Endodermal cell (in vitro differentiated cells): ENCODE measurements at regions not wholly inside any gene's neighbourhood (a gene's known extent, or its start where the extent isn't known, plus 50 kb on each side); places are given as distances from the start of the nearest gene placed in this dataset.

Experiments
- DNase-seq: peaks from one replicate; pipeline ENCODE4 v3.0.0-alpha.2; 2017
- H3K27ac ChIP-seq: 2 replicates; pipeline ENCODE4 v1.5.1; 2013; ENCODE audit warnings: mild to moderate bottlenecking, low read depth, low read length, moderate library complexity
- H3K27me3 ChIP-seq: 2 replicates; pipeline ENCODE4 v1.6.1; 2013; ENCODE audit warnings: mild to moderate bottlenecking, low read length, moderate library complexity; ENCODE audit not compliant: insufficient read depth, control insufficient read depth, poor library complexity, severe bottlenecking
- H3K36me3 ChIP-seq: 2 replicates; pipeline ENCODE4 v1.7.0; 2013; ENCODE audit warnings: mild to moderate bottlenecking, low read length, moderate library complexity; ENCODE audit not compliant: control insufficient read depth, insufficient read depth
- H3K4me1 ChIP-seq: one replicate; pipeline ENCODE4 v1.7.0; 2013; ENCODE audit warnings: low read length; ENCODE audit not compliant: control insufficient read depth, insufficient read depth
- H3K4me3 ChIP-seq: 2 replicates; pipeline ENCODE4 v1.5.1; 2013; ENCODE audit warnings: mild to moderate bottlenecking, low read length, moderate library complexity
- H3K9ac ChIP-seq: 2 replicates; pipeline ENCODE4 v1.6.1; 2013; ENCODE audit warnings: mild to moderate bottlenecking, low read length, moderate library complexity; ENCODE audit not compliant: poor library complexity, severe bottlenecking; ENCODE audit errors: extremely low read depth
- H3K9me3 ChIP-seq: 2 replicates; pipeline ENCODE4 v1.6.1; 2013; ENCODE audit warnings: mild to moderate bottlenecking, low read length, moderate library complexity; ENCODE audit not compliant: control insufficient read depth
- H3K27ac Mint-ChIP-seq: 2 replicates; pipeline ENCODE4 v1.8.0; 2020; ENCODE audit warnings: mixed read lengths
- H3K27me3 Mint-ChIP-seq: 2 replicates; pipeline ENCODE4 v1.8.0; 2021; ENCODE audit warnings: mild to moderate bottlenecking, mixed read lengths; ENCODE audit not compliant: insufficient read depth
- H3K36me3 Mint-ChIP-seq: 2 replicates; pipeline ENCODE4 v1.8.0; 2020; ENCODE audit warnings: low read depth, mixed read lengths
- H3K4me1 Mint-ChIP-seq: 2 replicates; pipeline ENCODE4 v1.8.0; 2020; ENCODE audit warnings: mixed read lengths
- H3K4me3 Mint-ChIP-seq: 2 replicates; pipeline ENCODE4 v1.8.0; 2020; ENCODE audit warnings: mild to moderate bottlenecking, moderate library complexity, mixed read lengths
- H3K9me3 Mint-ChIP-seq: 2 replicates; pipeline ENCODE4 v1.8.0; 2020; ENCODE audit warnings: mild to moderate bottlenecking, mixed read lengths
- CTCF ChIP-seq: fragments of 200-600 bp; sonication (generic); conservative IDR thresholded peaks from 2 replicates; pipeline ENCODE4 v1.5.0; 2021; ENCODE audit warnings: antibody characterized with exemption, mild to moderate bottlenecking
- WGBS, 2 experiments: methylation state at CpG; one replicate each; pipeline versions ENCODE4 v1.1.5 to v1.1.7; 2013; ENCODE audit warnings: missing lambda C conversion rate in 2 of 2, mixed read lengths in 1 of 2; ENCODE audit not compliant: insufficient coverage in 1 of 2, insufficient read length in 1 of 2; 5-methylcytosine and 5-hydroxymethylcytosine counted together

- Histone ChIP-seq H3K9ac (no peak overlapping the region), H3K27me3 (no peaks in the 10 kb centered on the region), H3K27ac (no peak overlapping the region), H3K4me3 (no peak overlapping the region), H3K36me3 (no peaks in the 10 kb centered on the region), H3K9me3 (no peaks in the 10 kb centered on the region), H3K4me1 (no peaks in the 10 kb centered on the region)
- H3K4me3 Mint-ChIP-seq = no peak overlapping the region
- 91 to 92% methylated on average over 4 of the region's 4 CpGs for WGBS, 2 experiments
- H3K4me1 Mint-ChIP-seq = peaks cover 18% of the 10 kb centered on the region
- DNase-seq = no peak
- H3K27ac Mint-ChIP-seq = no peak overlapping the region
- no peak for TF ChIP-seq CTCF
- no peaks in the 10 kb centered on the region for H3K36me3 Mint-ChIP-seq
- peaks cover 5% of the 10 kb centered on the region for H3K27me3 Mint-ChIP-seq
- H3K9me3 Mint-ChIP-seq = no peaks in the 10 kb centered on the region
Observed at GRCh38 chr9:87216036-87216435, 268.7 kb upstream of the GAS1 start.

DNA sequence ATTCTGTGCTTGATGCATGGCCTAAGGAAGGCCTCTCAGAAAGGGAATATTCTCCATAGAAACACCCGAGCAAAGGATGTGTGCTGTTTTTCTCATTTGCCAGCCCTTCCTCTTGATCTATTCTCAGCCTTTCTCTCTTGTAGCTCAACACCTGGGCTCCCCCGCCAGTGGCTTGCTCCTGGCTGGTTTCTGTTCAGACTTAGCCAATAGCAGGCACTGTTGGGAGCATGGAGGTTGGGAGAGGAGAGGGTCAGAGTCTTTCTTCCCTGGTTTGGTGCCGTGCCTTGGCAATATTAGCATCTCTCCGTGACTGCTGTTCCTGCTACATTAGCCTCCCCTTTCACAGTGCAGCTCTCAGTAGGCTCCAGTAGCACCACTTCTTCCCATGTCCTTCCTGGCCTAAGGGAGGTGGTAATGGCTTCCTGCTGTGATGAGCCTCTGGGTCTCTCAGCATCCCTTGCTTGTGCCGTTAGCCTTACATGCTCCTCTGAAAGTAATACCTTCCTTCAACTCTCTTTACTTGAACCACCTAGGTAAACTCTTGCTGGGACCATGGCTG, 269.7 kb upstream of the GAS1 start:
- no peak overlapping the region for H3K9ac ChIP-seq
- peak; percentile 77 for DNase-seq
- H3K4me3 ChIP-seq = no peak overlapping the region
- H3K4me1 ChIP-seq = no peaks in the 10 kb centered on the region
- Mint-ChIP-seq H3K9me3 (no peaks in the 10 kb centered on the region), H3K36me3 (no peaks in the 10 kb centered on the region), H3K4me3 (no peak overlapping the region), H3K4me1 (peaks cover 19% of the 10 kb centered on the region), H3K27me3 (peaks cover 5% of the 10 kb centered on the region), H3K27ac (no peak overlapping the region)
- no peaks in the 10 kb centered on the region for H3K9me3 ChIP-seq
- no peaks in the 10 kb centered on the region for H3K27me3 ChIP-seq
- no peak overlapping the region for H3K27ac ChIP-seq
- 79 to 100% methylated on average over 1 to 5 of the region's 5 CpGs for WGBS, 2 experiments
- H3K36me3 ChIP-seq = no peaks in the 10 kb centered on the region
- no peak for TF ChIP-seq CTCF

DNA sequence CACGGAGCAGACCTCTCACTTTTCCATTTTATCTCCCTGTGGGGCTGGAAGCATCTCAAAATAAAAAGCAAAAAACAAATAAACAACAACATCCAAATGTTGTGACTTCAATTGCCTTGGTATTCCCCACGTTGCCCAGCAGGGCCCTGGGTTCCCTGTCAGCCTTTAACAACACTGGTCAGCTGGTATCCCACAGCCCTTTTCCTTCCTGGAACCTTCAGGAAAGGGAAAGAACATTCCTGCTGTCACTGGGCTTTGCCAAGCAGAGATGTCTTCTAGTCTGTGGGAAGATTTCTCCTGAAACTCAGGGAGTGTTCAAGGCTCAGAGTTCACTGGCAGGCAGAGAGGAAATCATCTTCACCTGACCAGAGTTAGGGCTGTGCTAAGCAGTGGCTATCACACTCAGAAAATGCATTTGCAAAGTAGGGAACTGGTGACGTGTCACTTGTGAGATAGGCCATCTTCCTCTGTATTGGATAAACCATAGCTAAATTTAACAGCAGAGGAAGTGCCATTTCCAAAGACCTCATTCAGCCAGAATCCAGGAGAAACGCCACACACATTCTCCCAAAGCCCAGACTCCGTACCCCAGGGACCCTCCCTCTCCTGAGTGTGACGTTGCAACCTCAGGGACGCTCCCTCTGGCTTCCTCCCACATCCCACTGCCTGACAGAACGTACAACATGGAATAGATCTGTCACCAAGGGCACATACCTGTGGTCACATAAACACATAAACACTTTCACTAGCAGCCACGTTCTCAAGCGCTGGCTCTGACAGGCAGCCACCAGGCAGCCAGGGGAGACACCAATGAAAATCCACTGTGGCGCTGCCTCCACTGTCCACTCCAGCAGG, 274.0 kb upstream of the DAPK1 start:
- Histone ChIP-seq H3K27me3 (no peaks in the 10 kb centered on the region), H3K4me1 (no peaks in the 10 kb centered on the region), H3K36me3 (no peaks in the 10 kb centered on the region), H3K9ac (no peak overlapping the region), H3K9me3 (peaks cover 7% of the 10 kb centered on the region), H3K4me3 (no peak overlapping the region), H3K27ac (no peak overlapping the region)
- WGBS, 2 experiments = 88 to 92% methylated on average over 4 to 11 of the region's 11 CpGs
- H3K4me3 Mint-ChIP-seq = no peak overlapping the region
- H3K36me3 Mint-ChIP-seq = no peaks in the 10 kb centered on the region
- H3K27me3 Mint-ChIP-seq = peaks cover 5% of the 10 kb centered on the region
- H3K27ac Mint-ChIP-seq = no peak overlapping the region
- DNase-seq = no peak
- peak; percentile 29 for TF ChIP-seq CTCF
- peaks cover 8% of the 10 kb centered on the region for H3K9me3 Mint-ChIP-seq
- H3K4me1 Mint-ChIP-seq = peaks cover 4% of the 10 kb centered on the region
